ENCODE measurements at regions not wholly inside any gene's neighbourhood (a gene's known extent, or its start where the extent isn't known, plus 50 kb on each side); places are given as distances from the start of the nearest gene placed in this dataset.

- TF ChIP-seq POLR2A (IDR thresholded peaks at IDR 0.05; ENCODE audit: low read depth) (no peak), CTCF (IDR thresholded peaks at IDR 0.05) (no peak), EP300 (IDR thresholded peaks at IDR 0.05) (no peak)
These were observed 986.4 kb downstream of the AACS start for GRCh38 chr12:126051611-126052107.
